ENCODE measurements at regions not wholly inside any gene's neighbourhood (a gene's known extent, or its start where the extent isn't known, plus 50 kb on each side); places are given as distances from the start of the nearest gene placed in this dataset.
"Not testable (repeated sequence)": the region's sequence is repeated elsewhere in the genome, so short reads cannot be mapped to it uniquely, and the experiment has no call there.

DNA sequence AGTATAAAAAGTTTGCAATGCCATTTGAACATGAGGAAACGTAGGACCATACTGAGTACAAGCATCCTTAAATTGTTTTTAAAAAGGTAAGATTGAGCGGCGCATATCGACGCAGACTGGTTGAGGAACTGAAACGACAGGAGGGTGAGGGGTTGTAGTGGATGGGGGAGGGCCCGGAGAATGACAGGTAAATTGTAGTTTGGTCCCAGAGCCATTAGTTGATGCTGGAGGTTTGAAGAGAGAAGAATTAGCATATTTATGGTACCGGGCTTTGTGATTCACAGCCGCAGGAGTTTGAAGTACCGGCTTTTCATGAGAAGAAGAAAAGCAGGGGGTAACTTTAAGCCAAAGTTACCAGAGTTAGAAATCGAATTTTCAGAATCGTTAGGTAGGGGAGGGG, 179.5 kb downstream of the OTOP1 start:
- TF ChIP-seq, protein P1, sequence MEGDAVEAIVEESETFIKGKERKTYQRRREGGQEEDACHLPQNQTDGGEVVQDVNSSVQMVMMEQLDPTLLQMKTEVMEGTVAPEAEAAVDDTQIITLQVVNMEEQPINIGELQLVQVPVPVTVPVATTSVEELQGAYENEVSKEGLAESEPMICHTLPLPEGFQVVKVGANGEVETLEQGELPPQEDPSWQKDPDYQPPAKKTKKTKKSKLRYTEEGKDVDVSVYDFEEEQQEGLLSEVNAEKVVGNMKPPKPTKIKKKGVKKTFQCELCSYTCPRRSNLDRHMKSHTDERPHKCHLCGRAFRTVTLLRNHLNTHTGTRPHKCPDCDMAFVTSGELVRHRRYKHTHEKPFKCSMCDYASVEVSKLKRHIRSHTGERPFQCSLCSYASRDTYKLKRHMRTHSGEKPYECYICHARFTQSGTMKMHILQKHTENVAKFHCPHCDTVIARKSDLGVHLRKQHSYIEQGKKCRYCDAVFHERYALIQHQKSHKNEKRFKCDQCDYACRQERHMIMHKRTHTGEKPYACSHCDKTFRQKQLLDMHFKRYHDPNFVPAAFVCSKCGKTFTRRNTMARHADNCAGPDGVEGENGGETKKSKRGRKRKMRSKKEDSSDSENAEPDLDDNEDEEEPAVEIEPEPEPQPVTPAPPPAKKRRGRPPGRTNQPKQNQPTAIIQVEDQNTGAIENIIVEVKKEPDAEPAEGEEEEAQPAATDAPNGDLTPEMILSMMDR (conservative IDR thresholded peaks at IDR 0.05), result not testable (repeated sequence)
- TF ChIP-seq EZH2 (IDR thresholded peaks at IDR 0.05; ENCODE audit: low read depth), result not testable (repeated sequence)

Data from PC-9 (cell line).